ENCODE measurements at regions not wholly inside any gene's neighbourhood (a gene's known extent, or its start where the extent isn't known, plus 50 kb on each side); places are given as distances from the start of the nearest gene placed in this dataset.
"Not testable (repeated sequence)": the region's sequence is repeated elsewhere in the genome, so short reads cannot be mapped to it uniquely, and the experiment has no call there.

- DNase-seq (ENCODE audit: low spot score): no peak
These were observed 568.9 kb upstream of the ANKRD30A start for GRCh38 chr10:36556468-36556867.

- no peak for DNase-seq (ENCODE audit: low spot score)
These were observed 570.4 kb upstream of the ANKRD30A start for GRCh38 chr10:36555036-36555435.

- no peak for DNase-seq (ENCODE audit: low spot score)
These were observed 577.4 kb upstream of the ANKRD30A start for GRCh38 chr10:36547965-36548364.

GRCh38 chr10:36542493-36542892 is 582.9 kb upstream of the ANKRD30A start:
- DNase-seq (ENCODE audit: low spot score): no peak

GRCh38 chr10:36540611-36541010 is 584.8 kb upstream of the ANKRD30A start:
- no peak for DNase-seq (ENCODE audit: low spot score)

GRCh38 chr10:36538953-36539586 is 586.3 kb upstream of the ANKRD30A start:
- DNase-seq (ENCODE audit: low spot score): no peak

- no peak for DNase-seq (ENCODE audit: low spot score)
These were observed 590.9 kb upstream of the ANKRD30A start for GRCh38 chr10:36534471-36535002.

GRCh38 chr10:36533861-36534260 is 591.5 kb upstream of the ANKRD30A start:
- no peak for DNase-seq (ENCODE audit: low spot score)

- no peak for DNase-seq (ENCODE audit: low spot score)
These were observed 592.1 kb upstream of the ANKRD30A start for GRCh38 chr10:36533316-36533715.

GRCh38 chr10:36531621-36532020 is 593.8 kb upstream of the ANKRD30A start:
- no peak for DNase-seq (ENCODE audit: low spot score)

GRCh38 chr10:36526033-36526432 is 599.4 kb upstream of the ANKRD30A start:
- no peak for DNase-seq (ENCODE audit: low spot score)

GRCh38 chr10:36524126-36524525 is 601.3 kb upstream of the ANKRD30A start:
- DNase-seq (ENCODE audit: low spot score): not testable (repeated sequence)

GRCh38 chr10:36519909-36520308 is 605.5 kb upstream of the ANKRD30A start:
- no peak for DNase-seq (ENCODE audit: low spot score)

- DNase-seq (ENCODE audit: low spot score): no peak
These were observed 609.1 kb upstream of the ANKRD30A start for GRCh38 chr10:36516281-36516680.

- no peak for DNase-seq (ENCODE audit: low spot score)
These were observed 610.1 kb upstream of the ANKRD30A start for GRCh38 chr10:36515319-36515718.

GRCh38 chr10:36507715-36508114 is 617.7 kb upstream of the ANKRD30A start:
- DNase-seq (ENCODE audit: low spot score): no peak

GRCh38 chr10:36506697-36507496 is 618.5 kb upstream of the ANKRD30A start:
- no peak for DNase-seq (ENCODE audit: low spot score)

- DNase-seq (ENCODE audit: low spot score): no peak
These were observed 619.1 kb upstream of the ANKRD30A start for GRCh38 chr10:36506261-36506660.

GRCh38 chr10:36504758-36505157 is 620.6 kb upstream of the ANKRD30A start:
- DNase-seq (ENCODE audit: low spot score): no peak

- no peak for DNase-seq (ENCODE audit: low spot score)
These were observed 625.1 kb upstream of the ANKRD30A start for GRCh38 chr10:36500266-36500665.

- DNase-seq (ENCODE audit: low spot score): no peak
These were observed 625.7 kb upstream of the ANKRD30A start for GRCh38 chr10:36499693-36500092.

- DNase-seq (ENCODE audit: low spot score): no peak
These were observed 628.6 kb upstream of the ANKRD30A start for GRCh38 chr10:36496758-36497157.

- no peak for DNase-seq (ENCODE audit: low spot score)
These were observed 631.0 kb upstream of the ANKRD30A start for GRCh38 chr10:36494371-36494770.

Measured in ecto neural progenitor cell (in vitro differentiated cells).